ENCODE measurements at regions not wholly inside any gene's neighbourhood (a gene's known extent, or its start where the extent isn't known, plus 50 kb on each side); places are given as distances from the start of the nearest gene placed in this dataset.

GRCh38 chr12:19003141-19003540, 126.4 kb upstream of the PLEKHA5 start:
- H3K27me3 Mint-ChIP-seq (ENCODE audit: low read depth, poor library complexity), result no peaks in the 10 kb centered on the region
- no peaks in the 10 kb centered on the region for H3K36me3 Mint-ChIP-seq (ENCODE audit: low read depth)
- H3K9me3 Mint-ChIP-seq, result no peaks in the 10 kb centered on the region
- H3K4me3 Mint-ChIP-seq, result no peak overlapping the region
- DNase-seq, result no peak
- TF ChIP-seq CTCF (IDR thresholded peaks at IDR 0.05), result no peak
- H3K4me1 Mint-ChIP-seq, result no peaks in the 10 kb centered on the region
- H3K27ac Mint-ChIP-seq, result no peak overlapping the region

- H3K9me3 Mint-ChIP-seq, result no peaks in the 10 kb centered on the region
Measured at GRCh38 chr12:19003987-19004619, 125.4 kb upstream of the PLEKHA5 start.

GRCh38 chr12:19005257-19005801, 124.2 kb upstream of the PLEKHA5 start:
- Mint-ChIP-seq H3K36me3 (ENCODE audit: low read depth) (no peaks in the 10 kb centered on the region), H3K27me3 (ENCODE audit: low read depth, poor library complexity) (no peaks in the 10 kb centered on the region), H3K4me1 (no peaks in the 10 kb centered on the region), H3K4me3 (no peak overlapping the region), H3K27ac (no peak overlapping the region), H3K9me3 (no peaks in the 10 kb centered on the region)
- no peak for DNase-seq
- TF ChIP-seq CTCF (IDR thresholded peaks at IDR 0.05), result no peak

More at GRCh38 chr12:19003987-19004619, 125.4 kb upstream of the PLEKHA5 start:
- no peaks in the 10 kb centered on the region for H3K27me3 Mint-ChIP-seq (ENCODE audit: low read depth, poor library complexity)
- TF ChIP-seq CTCF (IDR thresholded peaks at IDR 0.05), result no peak
- H3K36me3 Mint-ChIP-seq (ENCODE audit: low read depth), result no peaks in the 10 kb centered on the region
- no peak overlapping the region for H3K27ac Mint-ChIP-seq
- no peak overlapping the region for H3K4me3 Mint-ChIP-seq
- H3K4me1 Mint-ChIP-seq, result no peaks in the 10 kb centered on the region
- DNase-seq, result no peak

GRCh38 chr12:19006626-19007137, 122.9 kb upstream of the PLEKHA5 start:
- H3K27me3 Mint-ChIP-seq (ENCODE audit: low read depth, poor library complexity), result no peaks in the 10 kb centered on the region
- no peak for DNase-seq
- no peak overlapping the region for H3K4me3 Mint-ChIP-seq
- H3K27ac Mint-ChIP-seq, result no peak overlapping the region
- no peak for TF ChIP-seq CTCF (IDR thresholded peaks at IDR 0.05)
- no peaks in the 10 kb centered on the region for H3K9me3 Mint-ChIP-seq
- no peaks in the 10 kb centered on the region for H3K36me3 Mint-ChIP-seq (ENCODE audit: low read depth)
- H3K4me1 Mint-ChIP-seq, result no peaks in the 10 kb centered on the region

- Mint-ChIP-seq H3K4me1 (no peaks in the 10 kb centered on the region), H3K27ac (no peak overlapping the region), H3K9me3 (no peaks in the 10 kb centered on the region), H3K27me3 (ENCODE audit: low read depth, poor library complexity) (no peaks in the 10 kb centered on the region), H3K4me3 (no peak overlapping the region), H3K36me3 (ENCODE audit: low read depth) (no peaks in the 10 kb centered on the region)
- DNase-seq, result no peak
- no peak for TF ChIP-seq CTCF (IDR thresholded peaks at IDR 0.05)
Measured at GRCh38 chr12:19008102-19008501, 121.4 kb upstream of the PLEKHA5 start.

- TF ChIP-seq CTCF (IDR thresholded peaks at IDR 0.05), result no peak
- no peaks in the 10 kb centered on the region for H3K9me3 Mint-ChIP-seq
- no peak overlapping the region for H3K4me3 Mint-ChIP-seq
- no peaks in the 10 kb centered on the region for H3K4me1 Mint-ChIP-seq
- DNase-seq, result no peak
- H3K36me3 Mint-ChIP-seq (ENCODE audit: low read depth), result no peaks in the 10 kb centered on the region
- no peaks in the 10 kb centered on the region for H3K27me3 Mint-ChIP-seq (ENCODE audit: low read depth, poor library complexity)
- no peak overlapping the region for H3K27ac Mint-ChIP-seq
Measured at GRCh38 chr12:19010087-19010486, 119.4 kb upstream of the PLEKHA5 start.
